ENCODE measurements at regions not wholly inside any gene's neighbourhood (a gene's known extent, or its start where the extent isn't known, plus 50 kb on each side); places are given as distances from the start of the nearest gene placed in this dataset.

DNA sequence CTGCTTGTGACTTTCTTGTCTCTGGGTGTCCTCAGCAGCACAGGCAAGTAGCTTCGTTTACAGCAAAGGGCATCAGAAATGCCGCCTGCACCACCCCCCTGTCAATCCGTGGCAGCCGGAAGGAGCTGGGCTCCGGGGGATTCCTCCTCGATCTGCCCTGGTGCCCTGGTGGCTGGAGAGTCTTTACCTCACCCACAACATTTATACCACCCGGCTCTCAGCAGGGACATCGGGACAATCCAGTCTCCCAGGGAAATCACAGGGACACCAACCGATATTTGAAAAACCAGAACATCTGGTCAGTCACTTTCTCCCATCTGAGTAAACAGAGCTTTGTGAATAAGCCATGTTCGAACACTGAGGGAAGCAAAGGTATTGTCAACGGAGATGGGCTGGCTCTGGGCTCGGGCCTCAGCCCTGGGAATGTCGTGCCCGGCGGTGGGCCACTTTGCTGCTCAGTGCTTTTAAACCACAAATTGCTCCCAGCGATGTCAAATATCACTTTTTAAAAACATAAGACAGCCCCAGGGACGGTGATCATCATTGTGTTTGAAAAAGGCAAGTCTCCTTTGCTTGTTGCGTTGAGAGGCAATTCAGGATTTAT lies 210.0 kb upstream of the SALL3 start:
- no peak for DNase-seq (ENCODE audit: low spot score)

DNA sequence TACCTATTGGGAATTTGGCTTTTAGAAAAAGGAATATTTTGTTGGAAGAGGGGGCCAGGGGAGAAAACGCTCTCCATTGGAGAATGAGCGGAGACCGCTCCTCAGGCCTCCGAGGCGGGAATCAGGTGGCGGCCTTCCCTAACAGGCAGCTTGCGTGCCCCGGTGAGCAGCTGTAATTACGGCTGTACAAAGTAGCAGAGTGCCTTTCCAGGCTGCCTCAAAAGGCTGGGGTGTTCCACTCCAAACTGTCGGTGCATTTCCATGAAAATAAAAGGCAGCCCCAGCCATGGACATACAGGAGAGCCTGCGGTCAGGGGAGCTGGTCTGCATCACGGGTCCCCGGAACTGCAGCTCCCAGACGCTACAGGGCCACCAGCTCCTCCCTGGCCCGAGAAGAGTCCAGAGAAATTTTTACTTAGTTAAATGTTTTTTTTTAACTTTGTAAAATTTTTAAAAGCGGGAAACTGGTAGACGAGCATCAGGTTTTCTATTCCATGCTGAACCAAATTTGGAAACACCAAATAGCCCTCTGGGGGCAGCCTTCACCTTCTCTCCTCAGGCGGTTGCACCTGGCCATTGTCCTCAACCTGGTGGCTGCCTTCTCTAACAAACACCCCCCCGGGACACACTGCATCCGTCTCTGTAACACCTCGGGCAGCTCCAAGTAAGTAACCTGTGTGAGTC lies 209.3 kb upstream of the SALL3 start:
- no peak for DNase-seq (ENCODE audit: low spot score)

DNA sequence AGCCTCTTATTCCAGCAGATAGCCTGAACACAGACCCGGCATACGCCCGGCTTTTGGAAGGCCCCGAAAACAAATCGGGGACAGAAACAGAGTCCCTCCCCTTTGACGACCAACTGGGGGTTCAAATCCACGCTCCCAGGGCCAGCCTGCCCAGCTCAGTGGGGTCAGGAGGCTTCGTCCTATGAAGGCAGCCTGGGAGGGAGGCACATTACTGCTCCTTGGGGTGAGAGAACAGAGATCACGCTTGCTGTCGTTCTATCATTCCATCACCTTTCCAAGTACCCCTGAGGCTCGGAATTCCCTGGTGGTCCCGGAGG lies 208.8 kb upstream of the SALL3 start:
- no peak for DNase-seq (ENCODE audit: low spot score)

DNA sequence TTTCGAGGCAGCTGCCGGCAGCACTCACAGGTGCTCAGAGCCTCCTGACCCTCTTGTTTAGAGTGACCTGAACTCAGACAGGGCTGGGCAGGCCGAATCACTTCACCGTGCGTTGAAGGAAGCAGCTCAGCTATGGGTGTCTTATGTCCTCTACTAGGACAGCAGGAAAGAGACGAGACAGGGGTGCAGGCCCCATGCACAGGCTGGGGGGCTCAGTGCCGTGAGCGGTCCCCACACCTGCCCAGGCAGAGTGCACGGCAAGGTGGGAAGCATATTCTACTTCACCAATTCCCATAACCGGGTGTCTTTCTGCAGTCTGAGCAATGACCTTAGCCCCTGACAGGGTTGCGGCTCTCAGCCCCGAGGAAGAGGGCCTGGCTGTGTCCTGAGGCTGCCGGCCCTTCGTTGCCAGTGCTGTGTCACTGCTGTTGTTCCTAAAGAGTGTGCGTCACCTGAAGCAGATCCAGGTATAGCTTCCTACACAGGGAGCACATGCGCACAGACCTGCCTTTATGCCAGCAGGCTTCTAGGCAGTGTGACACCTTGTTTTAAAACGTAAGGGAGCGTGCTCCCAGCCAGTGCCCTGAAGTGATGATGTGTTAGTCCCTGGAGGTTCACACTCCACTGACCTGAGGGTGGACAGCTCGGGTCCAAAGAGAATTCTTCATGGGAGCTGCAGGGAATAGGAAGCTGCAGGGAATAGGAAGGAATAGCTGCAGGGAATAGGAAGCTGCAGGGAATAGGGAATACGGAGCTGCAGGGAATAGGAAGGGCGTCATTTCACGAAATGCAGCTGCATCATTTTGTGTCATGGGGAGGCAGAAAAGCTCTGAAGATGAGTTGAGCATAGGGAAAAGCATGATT lies 207.9 kb upstream of the SALL3 start:
- no peak for DNase-seq (ENCODE audit: low spot score)

DNA sequence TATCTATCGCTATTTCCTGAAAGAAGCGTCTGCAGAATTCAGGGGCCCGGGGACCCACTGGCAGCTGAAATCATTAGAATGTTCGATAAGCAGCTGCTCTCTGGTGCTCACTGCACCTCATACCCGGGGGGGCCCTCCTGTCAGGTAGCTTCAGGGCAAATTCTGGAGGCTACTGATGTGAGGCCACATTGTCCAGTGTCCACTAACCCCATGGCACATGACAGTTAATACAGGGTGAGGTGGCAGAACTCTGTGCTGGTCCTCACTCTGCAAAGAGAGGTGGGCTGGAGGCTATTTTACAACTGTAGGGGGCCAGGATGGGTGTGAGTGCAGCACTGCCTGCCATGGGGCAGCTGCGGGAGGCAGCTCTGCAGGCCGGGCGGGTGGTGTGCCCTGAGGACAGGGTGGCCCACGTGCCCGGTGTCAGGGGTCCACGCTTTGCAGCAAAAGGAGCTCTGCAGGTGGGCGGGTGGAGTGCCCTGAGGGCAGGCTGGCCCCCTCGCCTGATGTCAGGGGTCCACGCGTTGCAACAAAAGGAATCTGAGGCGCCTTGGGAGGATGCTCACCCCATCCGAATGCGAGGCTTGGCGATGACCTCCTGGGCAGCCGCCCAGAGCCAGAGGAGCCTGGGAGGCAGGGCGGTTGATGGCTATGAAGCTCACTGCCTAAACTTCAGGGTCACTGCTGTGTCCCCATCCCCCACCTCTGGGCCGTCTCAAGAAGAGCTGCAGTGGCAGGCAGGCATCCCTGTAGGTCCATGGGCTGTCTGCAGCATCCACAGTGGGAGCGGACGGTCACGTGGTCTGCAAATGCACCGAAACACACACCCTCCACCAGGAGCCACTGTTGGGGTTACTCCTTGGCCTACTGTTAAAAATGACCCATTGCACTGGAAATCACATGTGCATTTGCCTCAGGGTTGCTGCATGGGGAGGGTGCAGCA lies 207.0 kb upstream of the SALL3 start:
- no peak for DNase-seq (ENCODE audit: low spot score)

DNA sequence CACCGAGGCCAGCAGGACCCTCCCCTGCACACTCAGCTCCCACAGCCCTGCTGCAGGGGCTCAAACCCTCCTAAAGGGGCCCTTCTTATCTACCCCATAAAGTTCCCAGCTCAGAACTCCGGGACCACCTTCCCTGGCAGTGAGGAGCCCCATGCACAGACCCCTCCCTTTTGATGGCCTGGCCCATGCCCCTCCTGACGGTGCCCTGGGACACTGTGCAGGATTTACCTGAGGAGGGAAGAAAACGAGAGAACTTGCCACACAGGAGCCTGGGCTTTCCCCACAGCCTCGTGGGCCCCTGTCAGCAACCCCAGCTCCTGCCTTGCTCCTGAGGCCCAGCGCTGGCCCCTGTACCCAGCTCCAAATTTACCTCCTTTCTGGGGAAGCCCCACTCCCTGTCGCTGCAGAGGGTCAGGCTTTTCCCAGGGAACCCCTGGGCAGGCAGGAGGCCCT lies 206.3 kb upstream of the SALL3 start:
- no peak for DNase-seq (ENCODE audit: low spot score)

DNA sequence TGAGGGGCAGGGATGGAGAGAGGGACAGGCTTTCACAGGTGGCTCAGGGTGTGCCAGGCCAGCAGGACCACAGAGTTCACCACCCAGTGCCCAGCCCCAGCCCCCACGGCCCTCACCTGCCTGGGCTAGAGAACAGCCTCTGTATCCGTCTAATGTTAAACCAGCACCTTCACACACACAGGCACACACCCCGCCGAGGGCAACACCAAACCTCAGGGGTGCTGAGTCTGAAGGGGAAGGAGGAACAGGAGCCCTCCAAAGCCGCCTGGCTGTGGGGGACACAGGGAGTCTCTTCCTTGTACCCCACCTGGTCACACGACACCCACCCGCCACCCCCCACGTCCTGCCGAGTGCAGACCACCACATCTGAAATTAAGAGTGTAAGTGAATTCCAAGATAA lies 205.8 kb upstream of the SALL3 start:
- DNase-seq (ENCODE audit: low spot score), result no peak

DNA sequence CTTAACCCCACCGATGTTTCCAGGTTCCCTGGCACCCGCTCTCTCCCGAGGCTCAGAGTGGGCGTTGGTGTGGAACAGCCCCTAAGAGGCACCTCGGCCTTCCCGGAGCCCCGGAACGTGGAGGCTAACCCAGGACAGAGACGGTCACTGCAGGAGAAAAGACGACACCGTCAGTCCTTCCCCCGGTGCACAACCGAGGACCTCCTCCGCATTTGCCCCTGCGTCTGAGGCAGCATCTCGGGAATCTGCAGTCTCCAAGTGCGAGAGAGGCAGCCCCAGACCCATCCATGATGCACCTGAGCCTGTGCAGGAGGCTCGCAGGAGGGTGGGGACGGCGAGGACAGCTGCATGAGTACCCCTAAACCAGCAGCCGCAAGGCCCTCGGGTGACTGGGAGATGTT lies 204.9 kb upstream of the SALL3 start:
- DNase-seq (ENCODE audit: low spot score), result no peak

DNA sequence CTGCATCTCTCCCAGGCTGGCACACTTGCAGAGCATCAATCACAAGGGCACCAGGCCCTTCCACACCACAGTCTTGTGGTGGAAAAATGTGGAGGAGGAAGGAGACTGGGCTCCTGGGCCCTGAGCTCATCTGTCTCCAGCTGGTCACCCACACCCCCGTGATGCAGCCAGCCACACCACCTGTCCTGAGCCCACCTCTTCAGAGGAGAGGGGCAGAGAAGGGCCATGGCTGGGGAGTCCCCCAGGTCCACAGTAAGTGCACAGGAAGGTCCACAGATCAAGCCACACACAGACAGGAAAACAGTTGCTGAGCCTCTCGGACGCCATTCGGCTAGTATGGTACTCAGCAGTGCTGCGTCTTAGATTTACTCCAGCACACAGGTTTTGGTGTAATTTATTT lies 203.5 kb upstream of the SALL3 start:
- DNase-seq (ENCODE audit: low spot score), result no peak

DNA sequence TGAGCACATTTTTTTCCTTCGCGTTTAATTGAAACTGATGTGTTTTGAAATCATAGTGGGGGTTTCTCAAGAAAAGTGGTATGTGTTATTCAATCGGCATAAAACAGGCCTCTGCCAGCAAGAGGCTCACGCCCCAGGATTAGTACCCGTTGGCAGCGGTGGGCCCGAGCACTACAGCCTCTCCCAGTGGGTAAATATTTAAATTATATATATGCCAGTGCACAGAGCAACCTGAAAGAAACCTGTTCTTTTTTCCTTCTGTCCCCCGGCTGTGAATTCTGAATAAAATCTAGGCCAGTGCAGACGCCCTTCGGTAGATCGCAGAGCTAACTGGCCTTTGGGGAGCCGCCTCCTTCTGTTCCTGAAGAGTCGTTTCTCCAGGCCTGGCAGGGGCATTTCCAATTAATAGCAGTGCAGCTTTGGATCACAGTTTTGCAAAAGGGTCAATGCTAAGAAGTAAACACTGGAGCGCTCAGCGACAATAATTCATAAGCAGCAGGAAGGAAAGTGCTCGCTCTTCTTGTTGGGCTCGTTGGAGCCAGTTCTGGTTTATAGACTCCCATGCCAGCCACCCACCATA lies 202.8 kb upstream of the SALL3 start:
- DNase-seq (ENCODE audit: low spot score), result no peak

DNA sequence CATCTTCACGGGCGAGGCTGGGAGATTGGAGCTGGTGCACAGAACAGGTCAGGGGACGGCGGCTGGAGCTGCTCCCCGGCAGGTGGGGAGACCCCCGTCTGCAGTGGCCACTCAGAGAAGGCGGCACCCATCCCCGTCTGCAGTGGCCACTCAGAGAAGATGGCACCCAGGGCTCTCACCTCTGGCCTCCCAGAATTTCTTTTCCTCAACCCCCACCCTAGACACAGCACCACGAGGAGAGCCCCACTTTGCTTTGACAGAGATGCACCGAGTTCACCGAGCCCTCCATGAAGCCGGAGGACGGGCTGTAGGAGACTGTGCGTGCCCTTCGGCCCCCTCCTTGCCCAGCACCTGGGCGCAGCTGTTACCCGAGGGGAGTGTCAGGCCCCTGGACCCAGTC lies 201.6 kb upstream of the SALL3 start:
- no peak for DNase-seq (ENCODE audit: low spot score)

DNA sequence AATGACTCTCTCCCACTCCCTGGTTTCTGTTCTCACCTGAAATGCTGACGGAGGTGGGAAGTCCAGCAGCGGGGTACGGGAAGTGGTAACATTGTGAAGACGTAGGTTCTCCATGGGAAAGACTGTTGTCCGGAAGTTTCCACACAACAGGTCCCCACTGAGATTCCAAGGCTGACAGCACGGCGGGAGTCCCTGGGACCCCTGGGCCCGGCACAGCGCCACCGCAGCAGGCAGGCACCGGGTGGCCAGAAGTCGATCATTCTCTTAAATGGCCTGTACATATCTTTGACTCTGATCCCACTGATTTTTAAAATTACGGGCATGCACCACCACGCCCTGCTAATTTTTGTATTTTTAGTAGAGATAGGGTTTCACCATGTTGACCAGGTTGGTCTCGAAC lies 201.0 kb upstream of the SALL3 start:
- no peak for DNase-seq (ENCODE audit: low spot score)

DNA sequence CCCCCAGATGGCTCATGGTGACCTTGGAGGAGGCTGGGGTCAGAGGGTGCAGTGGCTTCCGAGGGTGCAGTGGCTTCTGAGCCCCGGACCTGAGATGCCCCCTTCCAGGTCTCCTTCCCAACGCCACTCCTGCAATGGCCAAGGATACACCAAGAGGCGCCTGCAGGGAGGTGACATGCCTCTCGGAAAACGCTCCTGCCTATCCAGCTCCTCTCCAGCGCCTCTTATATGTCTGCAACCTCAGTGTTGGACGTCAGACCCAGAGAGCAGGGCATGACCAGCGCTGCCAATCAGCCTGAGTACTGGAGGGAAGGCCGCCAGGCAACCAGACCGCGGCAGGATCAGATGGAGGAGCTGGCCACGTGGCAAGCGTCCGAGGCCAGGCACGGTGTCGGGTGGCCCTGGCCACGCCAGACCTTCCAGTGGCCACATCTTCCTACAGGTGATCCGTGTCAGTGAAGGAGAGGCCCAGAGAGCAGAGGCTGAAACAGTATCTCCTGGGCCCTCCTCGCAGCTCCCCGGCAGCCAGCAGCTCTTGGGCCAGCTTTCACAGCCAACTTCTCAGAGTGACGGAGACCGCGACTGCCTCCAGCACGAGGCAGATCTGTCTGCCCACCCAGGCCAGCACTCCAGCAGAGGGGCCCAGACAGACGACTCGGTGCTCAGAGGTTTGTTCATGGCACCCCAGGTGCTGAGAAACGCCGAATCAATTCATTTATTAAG lies 199.5 kb upstream of the SALL3 start:
- no peak for DNase-seq (ENCODE audit: low spot score)

DNA sequence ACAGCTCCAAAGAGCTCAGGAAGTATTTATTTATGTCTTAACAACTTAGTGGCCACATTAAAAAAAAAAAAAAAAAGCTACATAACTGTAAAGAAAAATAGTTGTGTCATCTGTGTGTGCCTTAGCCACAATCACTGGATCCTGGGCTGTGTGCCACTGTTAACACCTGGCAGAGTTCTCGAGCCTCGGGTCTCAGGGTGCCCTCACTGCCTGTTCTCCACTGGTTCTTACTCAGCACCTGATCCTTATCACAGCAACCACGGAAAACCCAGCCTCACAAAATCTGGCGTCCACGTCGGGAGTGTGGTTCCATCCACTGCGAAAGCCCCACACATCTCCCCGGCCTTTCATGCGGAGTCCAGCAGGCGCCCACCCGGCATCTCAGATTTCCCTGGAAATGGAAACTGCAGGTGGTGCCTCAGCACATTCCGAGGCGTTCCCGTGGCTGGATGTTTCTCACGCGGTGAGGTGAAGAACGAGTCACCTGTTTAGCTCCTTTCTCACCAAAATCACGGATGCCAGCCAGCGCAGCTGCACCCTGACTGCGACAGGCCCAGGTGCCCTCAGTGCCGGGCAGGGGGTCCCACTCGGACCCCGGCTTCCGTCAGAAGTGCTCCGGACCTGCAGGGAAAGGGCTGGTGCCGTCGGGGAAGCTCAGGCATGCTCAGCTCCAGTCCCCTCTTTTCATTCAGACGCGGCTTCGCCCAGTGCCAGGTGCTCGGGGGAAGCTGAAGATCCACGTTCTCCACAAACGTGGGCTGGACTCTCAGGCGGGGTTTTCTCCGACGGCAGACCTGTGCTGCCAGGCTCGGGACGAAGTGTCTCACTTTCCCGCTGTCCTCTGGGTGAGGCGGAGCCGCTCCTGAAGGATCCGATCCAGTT lies 198.7 kb upstream of the SALL3 start:
- no peak for DNase-seq (ENCODE audit: low spot score)

DNA sequence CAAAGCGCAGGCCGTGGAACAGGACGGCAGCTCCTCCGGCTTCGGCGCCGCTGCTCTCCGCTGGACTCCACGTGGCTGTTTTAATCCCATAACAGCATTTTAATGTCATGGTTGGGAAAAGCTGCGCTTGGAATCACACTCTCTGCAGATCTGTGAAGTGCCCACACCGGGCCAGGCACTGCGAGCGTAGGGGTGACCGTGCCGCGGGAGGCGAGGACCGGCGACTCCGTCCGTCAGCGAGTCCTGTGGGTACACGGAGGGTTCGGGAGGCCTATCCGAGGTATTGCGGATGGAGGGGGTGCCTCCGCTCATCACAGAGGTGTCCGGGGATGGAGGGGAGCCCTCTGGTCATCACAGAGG lies 198.0 kb upstream of the SALL3 start:
- DNase-seq (ENCODE audit: low spot score), result no peak

DNA sequence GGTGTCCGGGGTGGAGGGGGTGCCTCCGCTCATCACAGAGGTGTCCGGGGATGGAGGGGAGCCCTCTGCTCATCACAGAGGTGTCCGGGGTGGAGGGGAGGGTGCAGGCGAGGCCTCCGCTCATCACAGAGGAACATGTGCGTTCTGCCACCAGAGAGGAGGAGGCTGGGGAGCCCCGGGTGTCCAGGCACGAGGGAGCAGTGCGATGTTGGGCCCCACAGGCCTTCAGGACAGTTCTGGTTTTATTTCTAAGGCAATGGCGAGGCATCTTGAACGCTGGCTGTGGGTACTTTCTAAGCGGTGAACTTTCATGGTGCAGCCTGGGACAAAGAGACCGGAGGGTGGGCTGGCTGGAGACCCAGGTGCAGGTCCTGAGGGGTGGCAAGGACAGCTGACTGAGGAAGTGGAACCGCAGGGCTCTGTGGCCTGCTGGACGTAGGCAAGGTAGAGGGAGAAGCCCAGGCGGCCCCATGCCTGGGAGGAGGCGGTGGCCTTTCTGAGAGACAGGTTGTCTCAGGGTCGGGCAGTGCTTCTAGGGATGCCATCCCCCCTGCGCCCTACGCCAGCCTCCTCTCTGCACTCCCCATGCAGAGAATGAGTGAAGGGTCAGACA lies 196.6 kb upstream of the SALL3 start:
- DNase-seq (ENCODE audit: low spot score), result no peak

DNA sequence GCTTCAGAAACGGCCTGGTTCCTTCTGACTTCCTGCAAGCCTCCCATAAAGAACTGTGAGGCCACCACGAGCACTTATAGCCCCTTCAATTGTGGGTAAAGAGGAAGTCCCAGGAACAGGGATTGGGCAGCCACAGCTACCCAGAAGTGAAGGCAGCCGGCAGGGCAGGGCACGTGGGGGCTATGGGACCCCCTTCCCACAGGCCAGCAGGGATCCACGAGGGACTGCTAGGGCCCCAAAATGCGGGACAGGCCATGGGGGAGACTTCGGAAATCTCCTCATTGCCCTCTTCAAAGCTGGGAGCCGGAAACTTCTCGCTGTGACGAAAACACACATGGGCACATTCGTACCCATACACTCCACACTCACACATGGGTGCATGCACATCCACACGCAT lies 196.1 kb upstream of the SALL3 start:
- DNase-seq (ENCODE audit: low spot score), result no peak

DNA sequence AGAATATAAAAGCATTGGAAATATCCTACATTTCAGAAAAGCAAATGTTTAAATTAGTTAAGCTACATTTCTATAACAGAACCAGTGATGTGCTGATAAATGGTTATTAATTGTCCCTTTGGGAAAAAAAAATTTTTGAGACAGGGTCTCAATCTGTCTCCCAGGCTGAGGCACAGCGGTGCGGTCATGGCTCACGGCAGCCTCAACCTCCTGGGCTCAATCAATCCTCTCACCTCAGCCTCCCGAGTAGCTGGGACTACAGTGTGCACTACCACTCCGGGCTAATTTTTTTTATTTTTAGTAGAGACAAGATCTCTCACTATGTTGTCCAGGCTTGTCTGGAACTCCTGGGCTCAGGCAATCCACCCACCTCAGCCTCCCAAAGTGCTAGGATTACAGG lies 194.8 kb upstream of the SALL3 start:
- DNase-seq (ENCODE audit: low spot score), result no peak

DNA sequence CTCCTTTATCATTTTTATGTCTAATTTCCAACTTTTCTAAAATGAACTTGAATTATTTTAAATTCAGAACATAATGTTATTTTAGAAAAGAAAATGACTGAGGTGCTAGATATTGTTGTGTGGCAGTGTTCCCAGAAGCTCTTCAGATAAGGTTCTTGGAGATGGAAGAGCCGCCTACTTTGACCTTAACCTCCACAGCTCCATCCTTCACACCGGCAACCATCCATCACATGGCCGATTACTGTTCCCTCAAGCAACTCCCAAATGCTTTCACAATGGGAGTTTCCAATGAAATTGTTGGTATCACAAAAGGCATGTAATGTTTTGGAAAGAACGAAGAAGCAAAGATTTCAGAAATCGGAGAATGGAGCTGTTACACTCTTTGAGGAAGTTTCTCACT lies 193.9 kb upstream of the SALL3 start:
- DNase-seq (ENCODE audit: low spot score), result no peak

DNA sequence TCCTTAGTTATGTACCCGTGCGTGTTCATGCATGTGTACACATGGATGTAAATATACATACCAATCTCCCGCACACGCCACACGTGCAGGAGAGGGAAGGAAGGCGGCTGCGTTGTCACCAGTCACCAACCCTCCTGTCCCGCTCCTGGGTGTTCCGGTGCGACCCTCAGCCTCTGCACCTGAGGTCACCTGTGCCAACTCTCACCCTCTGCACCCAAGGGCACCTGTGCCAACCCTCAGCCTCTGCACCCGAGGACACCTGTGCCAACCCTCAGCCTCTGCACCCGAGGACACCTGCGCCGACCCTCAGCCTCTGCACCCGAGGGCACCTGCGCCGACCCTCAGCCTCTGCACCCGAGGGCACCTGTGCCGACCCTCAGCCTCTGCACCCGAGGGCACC lies 192.8 kb upstream of the SALL3 start:
- no peak for DNase-seq (ENCODE audit: low spot score)

Measured in H4 (cell line).